Calu3 (cell line): ENCODE measurements at regions not wholly inside any gene's neighbourhood (a gene's known extent, or its start where the extent isn't known, plus 50 kb on each side); places are given as distances from the start of the nearest gene placed in this dataset.

Source experiments
- BruUV-seq: library from RNA; stranded (reverse); fragments of 400-500 nt; replicated peaks from 2 replicates; lab custom pipeline; 2021; lab: Mats Ljungman, UMichigan
- CTCF ChIA-PET: fragments of 300-600 bp; sonication (Branson Sonifier 250); formaldehyde crosslinking; loops from one replicate; lab custom pipeline; 2022; ENCODE audit warnings: antibody characterized with exemption; lab: Charles Lee
- DNase-seq: peaks from one replicate; pipeline ENCODE4 v3.0.0; 2022
- H3K27ac Mint-ChIP-seq: one replicate; pipeline ENCODE4 v1.8.0; 2022; ENCODE audit warnings: mixed read lengths; ENCODE audit not compliant: unreplicated experiment
- H3K27me3 Mint-ChIP-seq: one replicate; pipeline ENCODE4 v1.8.0; 2022; ENCODE audit warnings: mixed read lengths; ENCODE audit not compliant: unreplicated experiment
- H3K36me3 Mint-ChIP-seq: one replicate; pipeline ENCODE4 v1.8.0; 2022; ENCODE audit warnings: mild to moderate bottlenecking, moderate library complexity, mixed read lengths; ENCODE audit not compliant: insufficient read depth, unreplicated experiment
- H3K4me1 Mint-ChIP-seq: one replicate; pipeline ENCODE4 v1.8.0; 2022; ENCODE audit warnings: mild to moderate bottlenecking, low read depth, mixed read lengths; ENCODE audit not compliant: unreplicated experiment
- H3K4me3 Mint-ChIP-seq: one replicate; pipeline ENCODE4 v1.8.0; 2022; ENCODE audit warnings: mild to moderate bottlenecking, low read depth, moderate library complexity, mixed read lengths; ENCODE audit not compliant: unreplicated experiment
- H3K9me3 Mint-ChIP-seq: one replicate; pipeline ENCODE4 v1.8.0; 2022; ENCODE audit warnings: low read depth, mixed read lengths; ENCODE audit not compliant: unreplicated experiment
- CTCF ChIP-seq: fragments of 200-600 bp; IDR thresholded peaks from one replicate; pipeline ENCODE4 v1.8.0; 2022; ENCODE audit warnings: antibody characterized with exemption; ENCODE audit not compliant: unreplicated experiment
- intact Hi-C: fragments of 100-400 bp; cut with micrococcal nuclease; formaldehyde crosslinking; loops from one replicate; pipeline ENCODE4 v1.10.0; 2022; ENCODE audit not compliant: unreplicated experiment

- no peak overlapping the region for H3K4me3 Mint-ChIP-seq
- DNase-seq, result no peak
- no peaks in the 10 kb centered on the region for H3K4me1 Mint-ChIP-seq
- TF ChIP-seq CTCF, result no peak
- H3K27me3 Mint-ChIP-seq, result peaks cover 17% of the 10 kb centered on the region
- H3K9me3 Mint-ChIP-seq, result no peaks in the 10 kb centered on the region
- intact Hi-C loops, result loop anchor here (10.0 kb wide), 1 partner anchor 122 kb away; no protein-coding TSS in a partner anchor
- BruUV-seq, result no TSS peak
- CTCF ChIA-PET, result no interaction called here
- no peak overlapping the region for H3K27ac Mint-ChIP-seq
- H3K36me3 Mint-ChIP-seq, result no peaks in the 10 kb centered on the region
Observed at GRCh38 chr18:11516751-11517503, 92.5 kb upstream of the SLC35G4 start.

GRCh38 chr18:11514267-11514666 is 95.1 kb upstream of the SLC35G4 start:
- Mint-ChIP-seq H3K9me3 (no peaks in the 10 kb centered on the region), H3K4me1 (no peaks in the 10 kb centered on the region), H3K27me3 (peaks cover 17% of the 10 kb centered on the region), H3K4me3 (no peak overlapping the region), H3K36me3 (no peaks in the 10 kb centered on the region), H3K27ac (no peak overlapping the region)
- intact Hi-C loops, result loop anchor here (10.0 kb wide), 1 partner anchor 119 kb away; no protein-coding TSS in a partner anchor
- no peak for TF ChIP-seq CTCF
- DNase-seq, result no peak
- no TSS peak for BruUV-seq
- CTCF ChIA-PET, result no interaction called here

GRCh38 chr18:11512096-11513025 is 97.0 kb upstream of the SLC35G4 start:
- H3K4me1 Mint-ChIP-seq, result no peaks in the 10 kb centered on the region
- peaks cover 17% of the 10 kb centered on the region for H3K27me3 Mint-ChIP-seq
- intact Hi-C loops, result loop anchor here (2.0 to 10.0 kb wide), 2 partner anchors 118 to 202 kb away; no protein-coding TSS in a partner anchor
- CTCF ChIA-PET, result interaction anchor here (0.6 to 1.3 kb wide), 6 partner anchors 12 to 757 kb away, joined by 3 to 25 read pairs (median 4); no protein-coding TSS in a partner anchor
- H3K9me3 Mint-ChIP-seq, result no peaks in the 10 kb centered on the region
- no peak for TF ChIP-seq CTCF
- DNase-seq, result peak; percentile 32
- no TSS peak for BruUV-seq
- H3K36me3 Mint-ChIP-seq, result no peaks in the 10 kb centered on the region
- no peak overlapping the region for H3K4me3 Mint-ChIP-seq
- H3K27ac Mint-ChIP-seq, result no peak overlapping the region

- H3K27me3 Mint-ChIP-seq, result peaks cover 17% of the 10 kb centered on the region
- no peak overlapping the region for H3K27ac Mint-ChIP-seq
- no TSS peak for BruUV-seq
- no peaks in the 10 kb centered on the region for H3K9me3 Mint-ChIP-seq
- intact Hi-C loops, result loop anchor here (2.0 to 10.0 kb wide), 2 partner anchors 117 to 201 kb away; no protein-coding TSS in a partner anchor
- no peak overlapping the region for H3K4me3 Mint-ChIP-seq
- no peaks in the 10 kb centered on the region for H3K36me3 Mint-ChIP-seq
- DNase-seq, result no peak
- no peak for TF ChIP-seq CTCF
- CTCF ChIA-PET, result interaction anchor here (1.2 kb wide), 1 partner anchor 233 kb away, joined by 3 read pairs; no protein-coding TSS in a partner anchor
- H3K4me1 Mint-ChIP-seq, result no peaks in the 10 kb centered on the region
Observed at GRCh38 chr18:11511434-11512095, 97.8 kb upstream of the SLC35G4 start.
